GM12874 (cell line): ENCODE measurements at regions not wholly inside any gene's neighbourhood (a gene's known extent, or its start where the extent isn't known, plus 50 kb on each side); places are given as distances from the start of the nearest gene placed in this dataset.

Experiments
- TF ChIP-seq, protein P1 (sequence below): IDR thresholded peaks from 2 replicates; pipeline ENCODE4 v1.5.1; 2011; ENCODE audit warnings: low read depth, mild to moderate bottlenecking, control low read depth, low read length, moderate library complexity; ENCODE audit not compliant: insufficient read depth

DNA sequence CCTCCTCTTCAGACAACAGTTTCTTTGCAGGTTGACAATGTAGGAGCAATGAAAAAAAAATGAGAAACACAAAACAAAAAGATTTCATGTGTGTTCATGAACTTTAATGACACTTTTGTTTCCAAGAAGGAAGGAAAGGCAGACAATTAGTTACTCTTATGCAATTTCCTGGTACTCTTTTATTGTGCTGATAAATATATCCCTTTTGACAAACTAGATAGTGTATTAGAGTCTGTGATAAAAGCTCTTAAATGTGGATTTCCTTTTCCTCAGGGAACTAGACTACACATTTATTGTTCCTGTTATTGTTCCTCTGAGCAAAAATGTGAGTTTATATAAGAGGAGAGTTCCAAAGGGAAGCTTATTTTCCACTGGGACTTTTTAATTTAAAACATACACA, 188.7 kb upstream of the NRXN1 start:
- TF ChIP-seq, protein P1, sequence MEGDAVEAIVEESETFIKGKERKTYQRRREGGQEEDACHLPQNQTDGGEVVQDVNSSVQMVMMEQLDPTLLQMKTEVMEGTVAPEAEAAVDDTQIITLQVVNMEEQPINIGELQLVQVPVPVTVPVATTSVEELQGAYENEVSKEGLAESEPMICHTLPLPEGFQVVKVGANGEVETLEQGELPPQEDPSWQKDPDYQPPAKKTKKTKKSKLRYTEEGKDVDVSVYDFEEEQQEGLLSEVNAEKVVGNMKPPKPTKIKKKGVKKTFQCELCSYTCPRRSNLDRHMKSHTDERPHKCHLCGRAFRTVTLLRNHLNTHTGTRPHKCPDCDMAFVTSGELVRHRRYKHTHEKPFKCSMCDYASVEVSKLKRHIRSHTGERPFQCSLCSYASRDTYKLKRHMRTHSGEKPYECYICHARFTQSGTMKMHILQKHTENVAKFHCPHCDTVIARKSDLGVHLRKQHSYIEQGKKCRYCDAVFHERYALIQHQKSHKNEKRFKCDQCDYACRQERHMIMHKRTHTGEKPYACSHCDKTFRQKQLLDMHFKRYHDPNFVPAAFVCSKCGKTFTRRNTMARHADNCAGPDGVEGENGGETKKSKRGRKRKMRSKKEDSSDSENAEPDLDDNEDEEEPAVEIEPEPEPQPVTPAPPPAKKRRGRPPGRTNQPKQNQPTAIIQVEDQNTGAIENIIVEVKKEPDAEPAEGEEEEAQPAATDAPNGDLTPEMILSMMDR, result no peak

DNA sequence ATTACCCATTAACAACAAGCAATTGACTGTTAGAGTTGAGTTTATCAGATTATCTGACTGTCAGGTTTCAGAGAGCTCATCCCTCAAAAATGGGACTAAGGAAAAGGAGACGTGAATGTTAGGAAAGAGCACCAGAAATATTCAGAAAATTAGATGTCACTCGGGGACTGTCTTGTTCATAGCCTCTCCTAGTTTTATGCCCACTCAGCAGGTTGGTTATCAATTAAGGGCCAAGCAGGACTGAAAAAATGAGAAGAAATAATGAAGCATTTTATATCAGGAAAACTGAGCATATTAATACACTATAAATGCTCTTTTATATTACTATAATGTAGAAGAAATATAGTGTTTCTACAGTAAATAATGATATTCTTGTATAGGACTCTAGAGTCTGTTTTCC, 188.1 kb upstream of the NRXN1 start:
- TF ChIP-seq, protein P1, result no peak

DNA sequence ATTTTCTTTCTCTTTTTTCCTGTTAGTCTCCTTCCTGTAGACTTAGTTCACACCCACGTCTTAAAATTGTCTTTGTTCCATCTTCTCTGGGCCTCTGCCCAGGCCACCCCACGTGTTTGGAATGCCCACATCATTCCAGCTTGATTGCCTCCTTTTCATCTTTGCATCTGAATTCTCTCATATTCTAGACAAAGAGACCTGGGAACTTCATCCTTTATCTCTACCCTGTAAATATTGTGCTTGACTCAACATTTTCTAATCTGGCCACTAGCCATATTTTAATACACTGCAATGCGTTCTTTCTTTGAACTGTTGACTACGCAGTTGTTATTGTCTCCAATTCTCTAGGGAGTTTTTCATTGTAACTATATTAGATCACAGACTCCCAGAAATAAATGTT, 187.5 kb upstream of the NRXN1 start:
- TF ChIP-seq, protein P1, result no peak

DNA sequence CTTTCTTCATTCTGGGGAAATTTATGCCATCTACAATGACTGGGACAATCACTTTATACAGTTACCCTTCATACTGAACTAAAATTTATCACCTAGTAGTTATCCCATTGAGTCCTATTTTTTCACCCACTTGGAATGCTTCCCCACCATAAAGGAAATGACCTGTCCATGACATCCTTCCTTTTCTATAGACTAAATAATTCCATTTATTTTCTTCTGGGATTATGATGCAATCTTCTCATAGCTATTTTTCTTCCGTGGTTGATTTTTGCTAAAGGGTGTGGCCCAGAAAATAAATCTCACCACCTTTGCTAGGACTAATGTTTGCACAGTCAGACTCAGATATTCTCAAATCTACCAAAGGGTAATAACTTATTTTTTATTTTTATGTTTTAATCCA, 186.1 kb upstream of the NRXN1 start:
- TF ChIP-seq, protein P1, result no peak

DNA sequence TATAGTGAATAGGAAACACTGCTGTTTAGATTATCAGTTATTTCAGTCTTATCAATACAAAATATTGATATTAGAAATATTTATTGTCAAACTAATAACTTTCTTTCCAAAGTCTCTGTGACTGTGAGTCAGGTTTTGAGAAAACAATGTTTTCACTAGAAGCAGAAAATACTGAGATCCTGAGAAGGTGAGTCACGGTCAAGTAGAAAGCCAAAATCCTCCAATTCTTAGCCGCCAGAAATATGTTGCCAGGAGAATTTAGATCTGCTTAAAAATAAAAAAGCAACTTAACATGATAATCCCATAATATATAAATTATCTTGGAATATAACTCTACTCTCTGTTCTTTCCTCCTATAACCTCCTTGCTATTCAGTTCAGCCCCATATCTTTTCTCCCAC, 181.9 kb upstream of the NRXN1 start:
- TF ChIP-seq, protein P1, result no peak

DNA sequence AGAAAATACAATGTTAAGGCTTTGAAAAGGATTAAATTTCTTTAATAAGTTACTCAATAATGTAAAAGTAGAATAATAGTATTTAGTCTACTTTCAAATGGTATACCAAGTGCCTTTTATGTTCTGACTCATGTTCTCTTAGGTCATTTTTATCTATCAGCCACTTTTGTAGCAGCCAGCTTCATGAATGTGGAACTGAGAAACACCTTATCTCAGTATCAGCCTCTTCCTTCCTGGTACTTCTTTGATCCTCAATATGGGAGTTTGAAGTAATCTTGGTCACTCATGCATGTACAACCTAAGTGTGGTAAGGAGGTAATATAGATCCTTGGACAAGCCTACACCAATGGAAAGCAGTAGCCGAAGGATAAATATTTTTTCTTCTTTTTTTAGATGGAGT, 180.4 kb upstream of the NRXN1 start:
- TF ChIP-seq, protein P1, result no peak

DNA sequence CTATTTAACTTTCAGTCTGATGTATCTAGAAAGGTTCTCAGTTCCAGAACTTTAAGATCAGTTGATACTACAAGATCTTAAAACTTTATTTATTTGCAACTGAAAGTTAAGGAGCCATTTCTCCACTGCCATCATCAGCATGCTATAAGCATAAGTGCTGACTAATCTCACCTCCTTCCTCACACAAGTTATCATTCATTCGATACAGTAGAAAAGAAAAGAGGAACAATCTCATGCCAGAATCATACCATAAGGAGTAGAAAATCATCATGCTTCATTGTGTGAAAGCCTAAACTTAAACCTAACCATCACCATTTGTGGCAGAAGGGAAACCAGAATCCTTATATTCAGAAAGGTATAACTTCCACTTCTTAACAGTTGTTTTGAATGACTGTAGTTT, 176.6 kb upstream of the NRXN1 start:
- TF ChIP-seq, protein P1, result no peak

DNA sequence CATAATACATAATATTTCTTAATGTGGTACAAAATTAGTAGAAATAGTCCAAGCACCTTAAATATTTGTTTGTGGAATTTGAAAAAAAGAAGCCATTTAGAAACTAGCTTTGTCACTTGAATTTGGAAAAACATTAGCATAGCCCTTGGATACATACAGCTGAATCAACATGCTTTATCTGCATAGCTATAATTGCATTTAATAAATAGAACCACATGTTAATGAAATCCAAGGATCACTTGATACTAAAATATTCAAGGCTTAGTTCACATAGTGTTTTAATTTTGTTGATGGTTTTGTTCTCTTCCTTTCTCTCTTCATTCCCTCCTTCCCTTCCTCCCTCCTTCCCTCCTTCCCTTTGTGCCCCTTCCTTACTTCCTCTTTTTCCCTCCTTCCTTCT, 169.4 kb upstream of the NRXN1 start:
- TF ChIP-seq, protein P1, result no peak
